Adrenal gland (tissue), 5 donors: ENCODE measurements at regions not wholly inside any gene's neighbourhood (a gene's known extent, or its start where the extent isn't known, plus 50 kb on each side); places are given as distances from the start of the nearest gene placed in this dataset.

ENCODE experiments used
- CTCF ChIP-seq, 6 experiments: fragments of 450-650 bp in 4 of 6; fragments of 200-600 bp in 2 of 6; sonication (generic) in 1 of 6; IDR thresholded peaks; 1 replicate in 5 of 6; 2 replicates in 1 of 6; pipeline versions ENCODE4 v1.5.1 to v1.8.0; 2016 to 2021; ENCODE audit warnings: antibody characterized with exemption in 6 of 6, mild to moderate bottlenecking in 2 of 6, moderate library complexity in 1 of 6
- POLR2A ChIP-seq, 2 donors: fragments of 450-650 bp; IDR thresholded peaks; one replicate each; pipeline ENCODE4 v1.6.1; 2017; ENCODE audit warnings: antibody characterized with exemption in 2 of 2, mild to moderate bottlenecking in 2 of 2, moderate library complexity in 1 of 2
- donor health status: DM: no; HTN: no; CAD: no.

- TF ChIP-seq CTCF (IDR thresholded peaks at IDR 0.05) (no peak), POLR2A (IDR thresholded peaks at IDR 0.05) (no peak)
Measured at GRCh38 chr16:7021653-7022275, 310.9 kb upstream of the RBFOX1 start.
